SW480 (cell line): ENCODE measurements at regions not wholly inside any gene's neighbourhood (a gene's known extent, or its start where the extent isn't known, plus 50 kb on each side); places are given as distances from the start of the nearest gene placed in this dataset.
A peak's percentile ranks its signal among the peaks of the same experiment; 100 is the strongest.

Source experiments
- DNase-seq: peaks from one replicate; pipeline ENCODE4 v3.0.0-alpha.2; 2016; ENCODE audit warnings: low spot score

GRCh38 chr11:42047637-42048555 is 588.4 kb upstream of the LRRC4C start:
- DNase-seq: no peak

- DNase-seq: no peak
These were observed 589.7 kb upstream of the LRRC4C start for GRCh38 chr11:42049186-42049585.

- DNase-seq: no peak
These were observed 590.2 kb upstream of the LRRC4C start for GRCh38 chr11:42049650-42050049.

GRCh38 chr11:42054351-42054900 is 595.0 kb upstream of the LRRC4C start:
- no peak for DNase-seq

GRCh38 chr11:42055606-42056005 is 596.2 kb upstream of the LRRC4C start:
- DNase-seq: no peak

GRCh38 chr11:42058794-42059193 is 599.3 kb upstream of the LRRC4C start:
- DNase-seq: no peak

GRCh38 chr11:42065199-42065598 is 605.7 kb upstream of the LRRC4C start:
- no peak for DNase-seq

GRCh38 chr11:42066113-42066512 is 606.7 kb upstream of the LRRC4C start:
- DNase-seq: peak; percentile 59

- no peak for DNase-seq
These were observed 614.9 kb upstream of the LRRC4C start for GRCh38 chr11:42074306-42074705.

GRCh38 chr11:42075180-42075579 is 615.7 kb upstream of the LRRC4C start:
- DNase-seq: no peak

GRCh38 chr11:42077794-42078193 is 618.3 kb upstream of the LRRC4C start:
- no peak for DNase-seq

- no peak for DNase-seq
These were observed 626.3 kb upstream of the LRRC4C start for GRCh38 chr11:42085736-42086135.

- DNase-seq: no peak
These were observed 634.1 kb upstream of the LRRC4C start for GRCh38 chr11:42093541-42093940.

GRCh38 chr11:42098075-42098474 is 638.6 kb upstream of the LRRC4C start:
- DNase-seq: no peak

GRCh38 chr11:42112866-42113265 is 653.4 kb upstream of the LRRC4C start:
- DNase-seq: no peak

- DNase-seq: no peak
These were observed 655.5 kb upstream of the LRRC4C start for GRCh38 chr11:42114927-42115326.

GRCh38 chr11:42138454-42138853 is 679.0 kb upstream of the LRRC4C start:
- DNase-seq: no peak

GRCh38 chr11:42145311-42145710 is 685.9 kb upstream of the LRRC4C start:
- DNase-seq: no peak

GRCh38 chr11:42161886-42162285 is 702.4 kb upstream of the LRRC4C start:
- no peak for DNase-seq

- DNase-seq: peak; percentile 34
These were observed 709.7 kb upstream of the LRRC4C start for GRCh38 chr11:42169191-42169590.

- no peak for DNase-seq
These were observed 711.1 kb upstream of the LRRC4C start for GRCh38 chr11:42170601-42171000.

- no peak for DNase-seq
These were observed 711.6 kb upstream of the LRRC4C start for GRCh38 chr11:42171046-42171445.

- DNase-seq: no peak
These were observed 713.0 kb upstream of the LRRC4C start for GRCh38 chr11:42172441-42172840.

GRCh38 chr11:42175203-42175602 is 715.8 kb upstream of the LRRC4C start:
- no peak for DNase-seq
